HG03175 (cell line): ENCODE measurements at regions not wholly inside any gene's neighbourhood (a gene's known extent, or its start where the extent isn't known, plus 50 kb on each side); places are given as distances from the start of the nearest gene placed in this dataset.

ENCODE experiments used
- ATAC-seq: cut with Tn5 transposase; IDR thresholded peaks from one replicate; pipeline ENCODE4 v1.9.1; 2021; ENCODE audit warnings: mild to moderate bottlenecking, moderate library complexity; ENCODE audit not compliant: unreplicated experiment

GRCh38 chr5:167820101-167820990, 471.1 kb upstream of the WWC1 start:
- no peak for ATAC-seq

GRCh38 chr5:167821151-167821550, 470.3 kb upstream of the WWC1 start:
- ATAC-seq = no peak

DNA sequence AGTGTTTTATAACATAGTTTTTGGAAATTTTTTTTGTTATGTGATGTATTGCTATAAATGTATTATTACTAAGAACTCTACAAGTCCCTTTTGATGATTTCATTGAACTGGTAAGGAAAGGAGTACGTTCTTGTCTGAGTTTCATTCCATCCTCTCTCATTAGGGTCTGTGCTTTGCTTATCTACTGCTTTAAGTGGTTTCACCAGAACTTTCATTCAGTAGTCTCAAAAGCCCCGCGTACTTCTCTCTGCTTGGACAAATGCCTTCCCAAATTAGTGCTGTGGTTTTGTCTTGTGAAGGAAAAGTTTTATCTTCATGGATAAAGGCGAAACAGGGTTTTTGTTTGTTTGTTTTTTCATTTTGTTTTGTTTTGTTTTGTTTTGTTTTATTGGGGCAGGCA, 469.8 kb upstream of the WWC1 start:
- ATAC-seq = no peak

- no peak for ATAC-seq
These were observed 469.2 kb upstream of the WWC1 start for GRCh38 chr5:167822241-167822640.

- ATAC-seq = no peak
These were observed 468.0 kb upstream of the WWC1 start for GRCh38 chr5:167823405-167823804.

GRCh38 chr5:167827766-167828165, 463.7 kb upstream of the WWC1 start:
- no peak for ATAC-seq

- ATAC-seq = no peak
These were observed 459.5 kb upstream of the WWC1 start for GRCh38 chr5:167831754-167832504.

DNA sequence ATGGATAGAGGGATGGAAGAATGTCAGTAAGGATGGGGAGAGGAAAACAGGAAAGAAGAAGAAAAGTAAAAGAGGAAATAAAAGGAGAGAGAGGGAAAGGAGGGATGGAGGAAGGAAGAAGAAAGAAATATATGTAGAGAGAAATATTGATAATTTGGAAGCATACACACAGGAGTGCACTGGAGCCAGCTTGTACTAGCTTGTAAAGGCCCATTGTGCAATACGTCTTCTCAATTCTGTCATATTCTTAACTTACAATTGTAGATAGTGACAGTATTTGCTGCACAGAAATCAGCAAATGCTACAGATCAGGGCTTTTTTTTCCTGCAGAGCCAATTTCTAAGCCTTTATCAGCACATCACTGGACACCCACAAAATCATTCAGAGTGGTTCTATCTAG, 458.8 kb upstream of the WWC1 start:
- ATAC-seq = no peak

GRCh38 chr5:167833456-167833855, 458.0 kb upstream of the WWC1 start:
- no peak for ATAC-seq

DNA sequence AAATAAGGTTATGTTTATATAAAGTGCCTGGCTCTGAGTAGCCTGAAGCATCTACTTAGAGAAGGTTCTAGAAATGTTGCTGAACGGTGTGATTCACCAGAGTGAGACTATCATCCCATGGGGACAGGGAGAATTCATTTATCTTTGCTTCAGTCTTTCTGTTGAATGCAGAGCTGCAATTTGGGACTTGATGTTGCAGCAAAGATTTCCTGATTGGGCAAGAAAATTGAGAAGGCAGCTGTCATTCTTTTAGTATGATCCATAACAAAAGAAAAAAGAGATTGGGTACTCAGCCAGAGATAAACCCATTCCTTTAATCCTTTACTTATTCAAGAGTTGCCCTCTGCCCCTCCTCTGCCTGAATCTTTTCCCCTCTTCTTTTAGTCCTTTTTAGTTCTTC, 456.3 kb upstream of the WWC1 start:
- no peak for ATAC-seq

GRCh38 chr5:167837127-167837526, 454.3 kb upstream of the WWC1 start:
- no peak for ATAC-seq

GRCh38 chr5:167839065-167839464, 452.4 kb upstream of the WWC1 start:
- no peak for ATAC-seq

DNA sequence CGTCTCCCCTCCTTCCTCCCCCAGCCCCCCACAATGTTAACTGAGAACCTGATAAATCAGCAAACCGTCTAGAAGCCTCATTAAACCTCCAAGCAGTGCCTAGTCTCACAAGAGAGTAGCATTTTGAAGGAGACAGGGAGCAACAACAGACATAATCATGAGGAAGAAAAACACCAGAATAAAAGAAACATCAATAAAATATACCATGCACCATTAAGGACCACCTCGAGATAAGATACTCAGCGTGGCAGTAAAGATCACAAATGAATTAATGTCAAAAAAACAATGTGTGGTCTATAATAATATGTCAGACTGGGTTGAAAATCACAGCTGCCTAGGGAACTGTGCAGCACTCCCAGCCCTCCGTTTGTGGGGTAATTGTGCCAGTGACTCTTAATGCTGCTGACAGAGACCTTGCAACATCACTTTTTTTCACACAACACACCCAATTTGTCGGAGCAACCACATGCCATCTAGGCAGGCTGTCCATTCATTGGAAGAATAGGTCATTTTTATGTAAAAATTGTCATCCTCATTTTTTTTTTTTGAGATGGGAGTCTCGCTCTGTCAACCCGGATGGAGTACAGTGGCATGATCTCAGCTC, 450.8 kb upstream of the WWC1 start:
- no peak for ATAC-seq

DNA sequence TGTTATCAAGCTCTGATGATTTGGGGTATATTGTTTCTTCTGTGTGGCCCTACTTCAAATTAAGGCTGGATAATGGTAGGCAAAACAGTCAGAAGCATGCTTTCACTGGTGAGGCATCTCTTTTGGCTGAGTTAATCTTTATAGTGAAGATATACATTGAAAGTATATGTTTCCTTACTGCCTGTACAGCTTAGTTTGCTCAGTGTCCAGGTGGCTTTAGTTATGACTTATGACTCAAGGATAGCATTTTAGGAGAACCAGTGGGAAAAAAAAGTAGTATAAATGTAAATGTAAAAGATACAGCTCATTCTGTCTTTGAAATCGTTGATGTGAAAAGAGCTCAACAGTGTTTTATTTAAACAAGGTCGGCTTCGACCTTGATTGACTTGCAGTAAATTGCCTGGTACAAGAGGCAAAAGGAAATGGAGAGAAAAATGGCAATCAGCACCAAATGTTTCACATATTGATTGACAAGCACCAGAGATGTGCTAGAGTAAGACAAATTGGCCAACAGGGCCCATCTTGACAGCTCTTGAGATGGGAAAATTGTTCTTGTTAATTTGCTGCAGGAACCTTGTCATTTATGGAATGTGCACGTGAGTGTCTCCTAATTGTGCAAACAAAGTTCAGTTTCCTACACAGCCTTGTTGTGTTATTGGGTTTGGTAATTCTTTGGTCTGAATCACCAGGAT, 447.4 kb upstream of the WWC1 start:
- no peak for ATAC-seq

DNA sequence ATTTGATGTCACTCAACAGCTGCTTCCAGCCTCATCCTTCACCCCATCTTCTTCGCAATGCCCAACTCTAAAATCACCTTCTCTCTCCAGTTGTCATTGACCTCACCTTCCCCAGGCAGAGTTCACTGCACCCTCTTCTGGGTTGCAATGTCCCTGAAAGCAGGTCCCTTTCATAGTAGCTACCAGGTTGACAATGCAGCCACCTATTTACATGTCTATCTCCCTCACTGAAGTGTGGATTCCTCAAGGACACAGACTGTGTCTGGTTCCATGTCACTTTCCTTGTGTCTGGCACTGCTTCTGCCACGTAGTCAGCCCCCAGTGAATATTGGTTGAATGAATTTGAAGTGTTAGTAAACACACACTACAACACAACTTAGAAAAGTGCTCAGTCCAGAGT, 445.5 kb upstream of the WWC1 start:
- ATAC-seq = no peak

DNA sequence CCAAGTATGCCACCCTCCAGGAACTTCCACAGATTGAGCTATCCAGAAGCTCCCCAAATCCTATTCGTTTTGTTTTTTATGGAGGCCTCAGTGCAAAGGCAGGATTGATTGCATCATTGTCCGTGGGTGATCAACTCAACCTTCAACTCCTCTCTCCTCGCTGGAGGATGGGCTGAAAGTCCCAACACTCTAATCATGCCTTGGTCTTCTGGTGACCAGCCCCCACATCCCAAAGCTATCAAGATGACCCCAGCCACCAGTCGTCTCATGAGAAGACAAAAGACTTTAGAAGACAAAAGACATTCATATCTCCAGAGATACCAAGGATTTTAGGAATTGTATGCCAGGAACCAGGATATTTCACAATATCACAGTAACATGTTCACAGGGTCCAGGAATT, 441.6 kb upstream of the WWC1 start:
- ATAC-seq = no peak

- ATAC-seq = no peak
These were observed 440.5 kb upstream of the WWC1 start for GRCh38 chr5:167850911-167851310.

GRCh38 chr5:167851416-167851815, 440.0 kb upstream of the WWC1 start:
- no peak for ATAC-seq

DNA sequence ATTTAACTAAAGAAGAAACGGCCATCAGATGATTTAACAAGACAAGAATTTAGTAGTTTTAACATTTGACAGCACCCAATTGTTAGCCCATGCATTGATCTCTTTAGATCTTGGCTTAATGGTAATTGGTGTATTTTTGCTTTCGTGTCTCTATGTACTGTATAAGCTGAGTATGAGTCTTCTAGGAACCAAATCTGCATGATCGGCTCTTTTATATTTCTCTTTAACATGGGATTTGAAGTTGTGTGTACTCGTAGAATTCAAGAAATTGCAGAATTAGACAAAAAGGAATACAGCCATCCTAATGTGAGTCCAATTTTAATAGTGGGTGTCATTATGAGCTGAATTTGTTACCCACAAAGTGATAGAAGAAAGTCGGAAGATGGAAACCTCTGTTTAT, 438.9 kb upstream of the WWC1 start:
- ATAC-seq = no peak

- no peak for ATAC-seq
These were observed 438.0 kb upstream of the WWC1 start for GRCh38 chr5:167853421-167853820.

DNA sequence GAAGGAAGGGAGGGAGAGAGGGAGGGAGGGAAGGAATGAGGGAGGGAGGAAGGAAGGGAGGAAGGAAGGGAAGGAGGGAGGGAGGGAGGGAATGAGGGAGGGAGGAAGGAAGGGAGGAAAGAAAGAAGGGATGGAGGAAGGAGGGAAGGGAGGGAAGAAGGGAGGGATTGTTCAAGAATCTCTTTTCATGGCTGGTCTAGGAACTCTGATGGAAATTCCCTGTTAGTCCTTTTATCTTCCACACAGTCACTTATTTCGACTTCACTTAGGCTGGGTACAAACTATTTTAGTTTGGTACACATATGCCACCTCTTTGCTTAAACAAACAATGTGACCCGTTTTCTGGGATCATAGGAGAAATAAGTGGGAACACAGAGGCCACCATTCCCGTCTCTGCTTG, 435.6 kb upstream of the WWC1 start:
- no peak for ATAC-seq
